GM12878 (cell line): ENCODE measurements at regions not wholly inside any gene's neighbourhood (a gene's known extent, or its start where the extent isn't known, plus 50 kb on each side); places are given as distances from the start of the nearest gene placed in this dataset.

Experiments
- CEBPB ChIP-seq, 2 experiments: fragments of 150-350 bp in 1 of 2; IDR thresholded peaks; 2 replicates each; pipeline ENCODE4 v1.6.1; 2012 to 2014; ENCODE audit warnings: low read depth in 2 of 2, low read length in 2 of 2, borderline replicate concordance in 1 of 2, inconsistent platforms in 1 of 2
- ESRRA ChIP-seq: IDR thresholded peaks from 2 replicates; pipeline ENCODE4 v1.6.1; 2012; ENCODE audit warnings: mild to moderate bottlenecking, low read length, improper control_type of control experiment
- FOS ChIP-seq: IDR thresholded peaks from 3 replicates; pipeline ENCODE4 v1.6.1; 2011; ENCODE audit warnings: borderline replicate concordance; ENCODE audit not compliant: insufficient read length; ENCODE audit errors: extremely low read depth
- PAX5 ChIP-seq: IDR thresholded peaks from 2 replicates; pipeline ENCODE4 v1.6.1; 2011; ENCODE audit warnings: low read depth, low read length, borderline replicate concordance
- ZNF274 ChIP-seq: IDR thresholded peaks from one replicate; pipeline ENCODE4 v1.8.0; 2011; ENCODE audit not compliant: insufficient read length, insufficient read depth

DNA sequence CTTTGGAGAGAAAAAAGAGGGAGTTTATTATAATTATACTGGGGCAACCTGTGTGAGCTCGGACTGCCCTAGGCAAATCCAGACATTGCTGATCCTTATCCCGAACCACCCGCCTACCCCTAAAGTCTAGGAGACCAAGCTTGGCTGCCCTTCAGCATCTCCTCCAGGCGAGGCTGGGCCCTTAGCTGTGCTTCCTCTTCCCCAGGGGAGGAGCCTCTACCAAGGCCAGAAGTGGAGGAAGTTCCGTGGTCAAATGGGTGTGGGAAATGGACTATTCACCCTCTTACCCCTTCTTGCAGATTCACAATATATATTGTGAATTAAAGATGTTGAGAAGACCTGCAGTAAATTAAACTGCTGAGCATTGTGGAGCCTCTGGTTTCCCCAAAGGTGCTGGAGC, 158.3 kb upstream of the HES1 start:
- TF ChIP-seq CEBPB (IDR thresholded peaks at IDR 0.05; ENCODE audit: borderline replicate concordance in 1 of 2, low read depth in 2 of 2, low read length in 2 of 2) = no peak
- no peak for TF ChIP-seq PAX5
- no peak for TF ChIP-seq ZNF274
- no peak for TF ChIP-seq ESRRA
- TF ChIP-seq FOS = no peak
